HCT116 (cell line): ENCODE measurements at regions not wholly inside any gene's neighbourhood (a gene's known extent, or its start where the extent isn't known, plus 50 kb on each side); places are given as distances from the start of the nearest gene placed in this dataset.

Experiments used
- ATAC-seq: fragments of 200-7000 bp; cut with Tn5 transposase; 2 replicates; pipeline ENCODE4 v1.9.1; 2020; ENCODE audit warnings: mild to moderate bottlenecking, moderate library complexity
- BruUV-seq: library from RNA; stranded (reverse); fragments of 400-500 nt; replicated peaks from 2 replicates; lab custom pipeline; 2021; lab: Mats Ljungman, UMichigan
- CTCF ChIA-PET: fragments of 300-600 bp; sonication (Branson Sonifier 250); formaldehyde crosslinking; loops from one replicate; lab custom pipeline; 2021; ENCODE audit warnings: antibody characterized with exemption; lab: Charles Lee
- POLR2A ChIA-PET: fragments of 300-600, 350-600 bp; sonication (Branson Sonifier 250); formaldehyde crosslinking; loops from one replicate; lab custom pipeline; 2021; ENCODE audit warnings: antibody characterized with exemption; lab: Charles Lee
- RAD21 ChIA-PET, 2 experiments: fragments of 300-600 bp; sonication (Branson Sonifier 250); formaldehyde crosslinking; loops; one replicate each; lab custom pipeline; 2023; ENCODE audit warnings: low total read pairs in 2 of 2; ENCODE audit not compliant: uncharacterized antibody in 2 of 2, unreplicated experiment in 2 of 2, low non-redundant PET in 1 of 2; lab: Charles Lee
- DNase-seq: peaks from one replicate; pipeline ENCODE4 v3.0.0-alpha.2; 2010; ENCODE audit warnings: low read depth, low spot score
- H2AFZ ChIP-seq: fragments of 200-600 bp; shearing (Covaris generic), sonication (generic); 2 replicates; pipeline ENCODE4 v1.6.1; 2017; ENCODE audit warnings: low read depth, mixed run types, mixed read lengths, antibody characterized with exemption, low read length; ENCODE audit not compliant: poor library complexity, severe bottlenecking
- H3K27ac ChIP-seq: 2 replicates; pipeline ENCODE4 v1.5.1; 2012; ENCODE audit warnings: low read depth, low read length
- H3K27me3 ChIP-seq: fragments of 200-600 bp; sonication (generic); 2 replicates; pipeline ENCODE4 v1.6.1; 2016; ENCODE audit warnings: mixed run types, low read length, mixed read lengths; ENCODE audit not compliant: insufficient read depth
- H3K36me3 ChIP-seq, 2 experiments: fragments of 200-500 bp in 1 of 2; fragments of 200-600 bp in 1 of 2; sonication (Bioruptor generic) in 1 of 2; sonication (generic) in 1 of 2; 2 replicates each; pipeline versions ENCODE4 v1.5.1 to v1.6.1; 2014 to 2016; ENCODE audit warnings: low read length in 2 of 2, inconsistent platforms in 1 of 2, mixed read lengths in 1 of 2, mixed run types in 1 of 2; ENCODE audit not compliant: insufficient read depth in 2 of 2, control insufficient read depth in 1 of 2
- H3K4me1 ChIP-seq, 2 experiments: fragments of 200-600 bp in 1 of 2; sonication (generic) in 1 of 2; 2 replicates each; pipeline versions ENCODE4 v1.5.1 to v1.6.1; 2012 to 2017; ENCODE audit warnings: low read length in 2 of 2, inconsistent platforms in 1 of 2, mild to moderate bottlenecking in 1 of 2, mixed read lengths in 1 of 2, mixed run types in 1 of 2, moderate library complexity in 1 of 2; ENCODE audit not compliant: insufficient read depth in 2 of 2, control insufficient read depth in 1 of 2
- H3K4me2 ChIP-seq: fragments of 200-600 bp; sonication (generic); 2 replicates; pipeline ENCODE4 v1.6.1; 2017; ENCODE audit warnings: mixed run types, low read length, mixed read lengths
- H3K4me3 ChIP-seq, 2 experiments: fragments of 200-600 bp in 1 of 2; sonication (generic) in 1 of 2; replicated peaks in 1 of 2; 2 replicates each; pipeline ENCODE4 v1.5.1; 2011 to 2016; ENCODE audit warnings: low read length in 2 of 2, control low read depth in 1 of 2, low read depth in 1 of 2, mild to moderate bottlenecking in 1 of 2, mixed read lengths in 1 of 2, mixed run types in 1 of 2
- H3K79me2 ChIP-seq: fragments of 200-600 bp; sonication (generic); 2 replicates; pipeline ENCODE4 v1.6.1; 2017; ENCODE audit warnings: mild to moderate bottlenecking, mixed run types, low read length, moderate library complexity, mixed read lengths; ENCODE audit not compliant: insufficient read depth
- H3K9ac ChIP-seq: fragments of 200-600 bp; sonication (generic); 2 replicates; pipeline ENCODE4 v1.6.1; 2016; ENCODE audit warnings: low read length, mixed read lengths
- H3K9me2 ChIP-seq: fragments of 200-600 bp; sonication (generic), shearing (Covaris generic); 2 replicates; pipeline ENCODE4 v1.6.1; 2017; ENCODE audit warnings: mixed run types, mild to moderate bottlenecking, moderate library complexity; ENCODE audit not compliant: insufficient read depth
- H3K9me3 ChIP-seq, 2 experiments: fragments of 200-500 bp in 1 of 2; fragments of 200-600 bp in 1 of 2; sonication (Bioruptor generic) in 1 of 2; sonication (generic) in 1 of 2; 2 replicates each; pipeline ENCODE4 v1.6.1; 2014 to 2017; ENCODE audit warnings: low read length in 2 of 2, mixed read lengths in 2 of 2, inconsistent platforms in 1 of 2, low read depth in 1 of 2, mild to moderate bottlenecking in 1 of 2, mixed run types in 1 of 2, moderate library complexity in 1 of 2; ENCODE audit not compliant: control insufficient read depth in 1 of 2, insufficient read depth in 1 of 2
- H4K20me1 ChIP-seq: fragments of 200-600 bp; sonication (generic), shearing (Covaris generic); 2 replicates; pipeline ENCODE4 v1.6.1; 2017; ENCODE audit warnings: mixed run types, mild to moderate bottlenecking, moderate library complexity; ENCODE audit not compliant: insufficient read depth
- CEBPB ChIP-seq: IDR thresholded peaks from 2 replicates; pipeline ENCODE4 v1.6.1; 2012; ENCODE audit warnings: low read depth
- EGR1 ChIP-seq: IDR thresholded peaks from 2 replicates; pipeline ENCODE4 v1.6.1; 2012; ENCODE audit warnings: low read depth
- EZH2 ChIP-seq: fragments of 200-600 bp; sonication (generic); IDR thresholded peaks from 2 replicates; pipeline ENCODE4 v1.6.1; 2017; ENCODE audit warnings: antibody characterized with exemption, mixed run types
- EZH2phosphoT487 ChIP-seq: fragments of 200-600 bp; IDR thresholded peaks from 2 replicates; pipeline ENCODE4 v1.6.1; 2018; ENCODE audit warnings: antibody characterized with exemption, borderline replicate concordance
- JUND ChIP-seq: IDR thresholded peaks from 2 replicates; pipeline ENCODE4 v1.6.1; 2012
- POLR2A ChIP-seq: IDR thresholded peaks from 2 replicates; pipeline ENCODE4 v1.7.0; 2011; ENCODE audit warnings: borderline replicate concordance; ENCODE audit not compliant: insufficient read depth, insufficient read length; ENCODE audit errors: extremely low read depth
- SIN3A ChIP-seq: IDR thresholded peaks from 2 replicates; pipeline ENCODE4 v1.6.1; 2012; ENCODE audit warnings: low read depth
- SRF ChIP-seq: IDR thresholded peaks from 2 replicates; pipeline ENCODE4 v1.6.1; 2012; ENCODE audit warnings: low read depth
- YY1 ChIP-seq: IDR thresholded peaks from 2 replicates; pipeline ENCODE4 v1.6.1; 2011; ENCODE audit warnings: low read length, low read depth, moderate library complexity, mild to moderate bottlenecking; ENCODE audit not compliant: insufficient replicate concordance; ENCODE audit errors: extremely low read depth
- ZFX ChIP-seq: fragments of 450-650 bp; IDR thresholded peaks from 2 replicates; pipeline ENCODE4 v1.6.1; 2017
- intact Hi-C: fragments of 100-400 bp; cut with micrococcal nuclease; formaldehyde crosslinking; loops from 2 replicates; pipeline ENCODE4 v1.10.0; 2022
- TF ChIP-seq, protein P1 (sequence below), 3 experiments: fragments of 200-600 bp in 1 of 3; sonication (generic) in 1 of 3; IDR thresholded peaks in 2 of 3; conservative IDR thresholded peaks in 1 of 3; 2 replicates each; pipeline ENCODE4 v1.5.1; 2012 to 2017; ENCODE audit warnings: low read depth in 2 of 3, low read length in 2 of 3, antibody characterized with exemption in 1 of 3, borderline replicate concordance in 1 of 3, control low read depth in 1 of 3, mild to moderate bottlenecking in 1 of 3, mixed read lengths in 1 of 3, mixed run types in 1 of 3, moderate library complexity in 1 of 3; ENCODE audit not compliant: insufficient read depth in 1 of 3

DNA sequence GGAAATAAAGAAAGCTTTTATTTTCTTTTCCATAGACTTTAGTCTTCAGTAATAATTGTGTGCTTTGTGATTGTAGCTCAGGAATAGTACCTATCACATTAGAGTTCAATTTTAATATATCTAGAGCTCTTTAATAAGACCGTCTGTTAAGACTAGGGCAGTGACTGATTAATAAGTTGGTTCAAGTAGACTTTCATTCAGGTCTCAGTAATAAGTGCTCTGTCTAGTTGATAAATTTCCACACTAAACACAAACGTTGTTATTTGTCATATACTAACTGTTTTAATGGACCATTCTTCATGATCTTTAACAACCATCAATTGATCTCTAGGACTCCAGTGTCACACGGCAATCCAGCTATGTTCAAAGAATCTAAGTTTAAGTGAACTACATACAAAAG lies 474.5 kb upstream of the ADGRL2 start:
- no peak overlapping the region for H2AFZ ChIP-seq
- H3K36me3 ChIP-seq = no peaks in the 10 kb centered on the region
- BruUV-seq = no TSS peak
- H3K27ac ChIP-seq = no peak overlapping the region
- CTCF ChIA-PET = no interaction called here
- H3K27me3 ChIP-seq = no peaks in the 10 kb centered on the region
- RAD21 ChIA-PET = no interaction called here
- POLR2A ChIA-PET = no interaction called here
- TF ChIP-seq POLR2A (no peak), CEBPB (no peak), EZH2 (no peak), SRF (no peak), YY1 (no peak), JUND (no peak), ZFX (no peak), EZH2phosphoT487 (no peak), EGR1 (no peak), SIN3A (no peak)
- H3K4me2 ChIP-seq = no peak overlapping the region
- H3K4me3 ChIP-seq = no peak overlapping the region
- no peaks in the 10 kb centered on the region for H3K9me2 ChIP-seq
- no peaks in the 10 kb centered on the region for H3K9me3 ChIP-seq
- H3K4me1 ChIP-seq = no peaks in the 10 kb centered on the region; a peak in 1 of 4 replicates
- no peaks in the 10 kb centered on the region for H4K20me1 ChIP-seq
- intact Hi-C loops = no loop called here
- no peak overlapping the region for H3K9ac ChIP-seq
- ATAC-seq = no peak
- no peak for DNase-seq
- H3K79me2 ChIP-seq = no peaks in the 10 kb centered on the region

DNA sequence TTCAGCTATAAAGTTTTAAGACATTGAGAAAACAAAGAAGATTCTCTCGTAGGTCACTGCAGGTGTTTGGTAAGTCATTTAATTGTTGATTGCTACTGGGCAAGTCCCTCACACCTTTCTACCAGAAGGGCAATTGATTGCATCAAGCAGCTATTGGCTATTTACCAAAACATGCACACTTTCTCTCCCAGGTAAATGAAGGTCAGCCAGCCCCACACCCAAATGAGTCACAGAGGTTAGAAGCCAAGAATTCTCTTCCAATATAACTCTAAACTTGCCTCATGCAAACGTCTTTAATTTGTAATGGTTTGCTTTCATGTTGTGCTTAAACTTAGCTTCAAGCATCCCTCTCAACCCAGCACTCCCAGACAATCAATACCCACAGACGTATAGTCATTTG lies 475.3 kb upstream of the ADGRL2 start:
- intact Hi-C loops = no loop called here
- no peak overlapping the region for H3K4me3 ChIP-seq
- H3K79me2 ChIP-seq = no peaks in the 10 kb centered on the region
- no peaks in the 10 kb centered on the region for H3K36me3 ChIP-seq
- H3K4me2 ChIP-seq = no peak overlapping the region
- no peaks in the 10 kb centered on the region for H3K27me3 ChIP-seq
- POLR2A ChIA-PET = no interaction called here
- CTCF ChIA-PET = no interaction called here
- no TSS peak for BruUV-seq
- DNase-seq (no peak), ATAC-seq (no peak)
- H3K9ac ChIP-seq = no peak overlapping the region
- RAD21 ChIA-PET = no interaction called here
- H3K9me2 ChIP-seq = no peaks in the 10 kb centered on the region
- H2AFZ ChIP-seq = no peak overlapping the region
- no peaks in the 10 kb centered on the region for H3K9me3 ChIP-seq
- no peaks in the 10 kb centered on the region for H4K20me1 ChIP-seq
- no peaks in the 10 kb centered on the region; a peak in 1 of 4 replicates for H3K4me1 ChIP-seq
- TF ChIP-seq, protein P1, sequence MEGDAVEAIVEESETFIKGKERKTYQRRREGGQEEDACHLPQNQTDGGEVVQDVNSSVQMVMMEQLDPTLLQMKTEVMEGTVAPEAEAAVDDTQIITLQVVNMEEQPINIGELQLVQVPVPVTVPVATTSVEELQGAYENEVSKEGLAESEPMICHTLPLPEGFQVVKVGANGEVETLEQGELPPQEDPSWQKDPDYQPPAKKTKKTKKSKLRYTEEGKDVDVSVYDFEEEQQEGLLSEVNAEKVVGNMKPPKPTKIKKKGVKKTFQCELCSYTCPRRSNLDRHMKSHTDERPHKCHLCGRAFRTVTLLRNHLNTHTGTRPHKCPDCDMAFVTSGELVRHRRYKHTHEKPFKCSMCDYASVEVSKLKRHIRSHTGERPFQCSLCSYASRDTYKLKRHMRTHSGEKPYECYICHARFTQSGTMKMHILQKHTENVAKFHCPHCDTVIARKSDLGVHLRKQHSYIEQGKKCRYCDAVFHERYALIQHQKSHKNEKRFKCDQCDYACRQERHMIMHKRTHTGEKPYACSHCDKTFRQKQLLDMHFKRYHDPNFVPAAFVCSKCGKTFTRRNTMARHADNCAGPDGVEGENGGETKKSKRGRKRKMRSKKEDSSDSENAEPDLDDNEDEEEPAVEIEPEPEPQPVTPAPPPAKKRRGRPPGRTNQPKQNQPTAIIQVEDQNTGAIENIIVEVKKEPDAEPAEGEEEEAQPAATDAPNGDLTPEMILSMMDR (IDR thresholded peaks at IDR 0.05 in 2 of 3, conservative IDR thresholded peaks at IDR 0.05 in 1 of 3; ENCODE audit: borderline replicate concordance in 1 of 3, insufficient read depth in 1 of 3, low read depth in 2 of 3, low read length in 2 of 3) = no peak
- H3K27ac ChIP-seq = no peak overlapping the region
